Kidney (tissue), 13 donors: ENCODE measurements at regions not wholly inside any gene's neighbourhood (a gene's known extent, or its start where the extent isn't known, plus 50 kb on each side); places are given as distances from the start of the nearest gene placed in this dataset.
"Not testable (repeated sequence)": the region's sequence is repeated elsewhere in the genome, so short reads cannot be mapped to it uniquely, and the experiment has no call there.

Experiments used
- DNase-seq, 5 donors: peaks; one replicate each; pipeline ENCODE4 v3.0.0-alpha.2; 2013 to 2020
- FAIRE-seq: peaks from 2 replicates; lab custom pipeline; 2012; peaks lifted over from hg19 to GRCh38; lab: Jason Lieb, UNC
- H3K27ac ChIP-seq, 2 donors: one replicate each; pipeline ENCODE4 v1.7.0; 2013; ENCODE audit warnings: low read depth in 2 of 2, low read length in 2 of 2, inconsistent platforms in 1 of 2
- H3K27me3 ChIP-seq: one replicate; pipeline ENCODE4 v1.7.1; 2013; ENCODE audit warnings: low read length, inconsistent platforms; ENCODE audit not compliant: control insufficient read depth, insufficient read depth
- H3K36me3 ChIP-seq, 3 donors: one replicate each; pipeline versions ENCODE4 v1.7.0 to v1.7.1; 2013; ENCODE audit warnings: low read length in 3 of 3, control low read depth in 1 of 3, inconsistent platforms in 1 of 3; ENCODE audit not compliant: insufficient read depth in 3 of 3, control insufficient read depth in 2 of 3
- H3K4me1 ChIP-seq, 3 donors: one replicate each; pipeline versions ENCODE4 v1.7.0 to v1.7.1; 2013; ENCODE audit warnings: low read length in 3 of 3, inconsistent platforms in 1 of 3, low read depth in 1 of 3; ENCODE audit not compliant: control insufficient read depth in 2 of 3, insufficient read depth in 2 of 3
- H3K4me3 ChIP-seq, 3 donors: one replicate each; pipeline versions ENCODE4 v1.7.0 to v1.8.1; 2013; ENCODE audit warnings: low read length in 3 of 3, control low read depth in 1 of 3, inconsistent platforms in 1 of 3
- H3K9ac ChIP-seq, 3 donors: one replicate each; pipeline versions ENCODE4 v1.7.0 to v1.7.1; 2013; ENCODE audit warnings: low read length in 3 of 3, control low read depth in 1 of 3, inconsistent platforms in 1 of 3
- H3K9me3 ChIP-seq, 3 donors: one replicate each; pipeline versions ENCODE4 v1.7.0 to v1.7.1; 2013; ENCODE audit warnings: low read length in 3 of 3, control low read depth in 1 of 3, inconsistent platforms in 1 of 3; ENCODE audit not compliant: control insufficient read depth in 2 of 3, insufficient read depth in 1 of 3
- intact Hi-C: fragments of 100-400 bp; cut with DNase I; formaldehyde crosslinking; loops from one replicate; pipeline ENCODE4 v1.11.1; 2022
- TF ChIP-seq, protein P1 (sequence below): IDR thresholded peaks from 3 replicates; pipeline ENCODE4 v1.5.1; 2012; ENCODE audit warnings: mild to moderate bottlenecking, moderate library complexity, borderline replicate concordance; ENCODE audit not compliant: insufficient read depth; ENCODE audit errors: extremely low read depth
- donor health status: control.
- donor health status: control.
- donor health status: control.
- donor health status: control.
- donor health status: control.
- donor health status: DM: yes; HTN: yes; CAD: no.
- donor health status: Normal renal cell carcinoma (clear cell type).

DNA sequence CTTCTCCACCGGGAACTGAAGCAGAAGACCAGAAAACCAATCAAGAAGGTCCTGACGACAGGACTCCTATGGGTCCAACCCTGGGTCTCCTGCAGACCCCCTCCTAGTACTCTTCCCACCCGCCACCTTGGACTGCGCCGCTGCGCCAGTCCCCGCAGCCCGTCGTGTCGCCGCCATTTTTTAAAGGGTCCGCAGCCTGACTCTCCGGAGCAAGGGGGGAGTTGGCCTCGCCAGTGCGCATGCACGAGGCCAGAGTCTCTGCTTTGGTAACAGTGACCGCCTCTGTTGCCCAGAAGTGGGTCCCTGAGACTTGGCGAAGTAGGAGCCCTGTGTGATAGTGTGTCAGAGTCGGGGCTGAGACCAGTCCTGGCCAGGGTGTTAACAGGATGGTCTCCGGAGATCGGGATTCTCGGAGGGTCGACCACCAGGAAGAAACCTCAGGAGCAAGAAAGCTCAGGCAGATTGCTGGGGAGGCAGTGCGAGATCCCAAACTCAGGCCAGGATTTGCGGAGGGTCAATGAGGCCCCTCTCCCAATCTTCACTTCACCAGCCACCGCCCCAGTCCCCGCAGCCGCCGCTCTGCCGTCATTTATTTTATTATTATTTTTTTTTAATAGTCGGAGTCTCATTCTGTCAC lies 612.5 kb downstream of the KCNJ18 start:
- DNase-seq (no peak), FAIRE-seq (no peak)
- intact Hi-C loops: no loop called here
- H3K36me3 ChIP-seq: no peaks in the 10 kb centered on the region
- H3K27ac ChIP-seq: no peak overlapping the region
- H3K27me3 ChIP-seq: no peaks in the 10 kb centered on the region
- no peaks in the 10 kb centered on the region for H3K4me1 ChIP-seq
- H3K9me3 ChIP-seq: peaks cover 0 to 3% (median 2%) of the 10 kb centered on the region in 3 donors
- TF ChIP-seq, protein P1, sequence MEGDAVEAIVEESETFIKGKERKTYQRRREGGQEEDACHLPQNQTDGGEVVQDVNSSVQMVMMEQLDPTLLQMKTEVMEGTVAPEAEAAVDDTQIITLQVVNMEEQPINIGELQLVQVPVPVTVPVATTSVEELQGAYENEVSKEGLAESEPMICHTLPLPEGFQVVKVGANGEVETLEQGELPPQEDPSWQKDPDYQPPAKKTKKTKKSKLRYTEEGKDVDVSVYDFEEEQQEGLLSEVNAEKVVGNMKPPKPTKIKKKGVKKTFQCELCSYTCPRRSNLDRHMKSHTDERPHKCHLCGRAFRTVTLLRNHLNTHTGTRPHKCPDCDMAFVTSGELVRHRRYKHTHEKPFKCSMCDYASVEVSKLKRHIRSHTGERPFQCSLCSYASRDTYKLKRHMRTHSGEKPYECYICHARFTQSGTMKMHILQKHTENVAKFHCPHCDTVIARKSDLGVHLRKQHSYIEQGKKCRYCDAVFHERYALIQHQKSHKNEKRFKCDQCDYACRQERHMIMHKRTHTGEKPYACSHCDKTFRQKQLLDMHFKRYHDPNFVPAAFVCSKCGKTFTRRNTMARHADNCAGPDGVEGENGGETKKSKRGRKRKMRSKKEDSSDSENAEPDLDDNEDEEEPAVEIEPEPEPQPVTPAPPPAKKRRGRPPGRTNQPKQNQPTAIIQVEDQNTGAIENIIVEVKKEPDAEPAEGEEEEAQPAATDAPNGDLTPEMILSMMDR: no peak
- H3K4me3 ChIP-seq: no peak overlapping the region
- no peak overlapping the region for H3K9ac ChIP-seq

DNA sequence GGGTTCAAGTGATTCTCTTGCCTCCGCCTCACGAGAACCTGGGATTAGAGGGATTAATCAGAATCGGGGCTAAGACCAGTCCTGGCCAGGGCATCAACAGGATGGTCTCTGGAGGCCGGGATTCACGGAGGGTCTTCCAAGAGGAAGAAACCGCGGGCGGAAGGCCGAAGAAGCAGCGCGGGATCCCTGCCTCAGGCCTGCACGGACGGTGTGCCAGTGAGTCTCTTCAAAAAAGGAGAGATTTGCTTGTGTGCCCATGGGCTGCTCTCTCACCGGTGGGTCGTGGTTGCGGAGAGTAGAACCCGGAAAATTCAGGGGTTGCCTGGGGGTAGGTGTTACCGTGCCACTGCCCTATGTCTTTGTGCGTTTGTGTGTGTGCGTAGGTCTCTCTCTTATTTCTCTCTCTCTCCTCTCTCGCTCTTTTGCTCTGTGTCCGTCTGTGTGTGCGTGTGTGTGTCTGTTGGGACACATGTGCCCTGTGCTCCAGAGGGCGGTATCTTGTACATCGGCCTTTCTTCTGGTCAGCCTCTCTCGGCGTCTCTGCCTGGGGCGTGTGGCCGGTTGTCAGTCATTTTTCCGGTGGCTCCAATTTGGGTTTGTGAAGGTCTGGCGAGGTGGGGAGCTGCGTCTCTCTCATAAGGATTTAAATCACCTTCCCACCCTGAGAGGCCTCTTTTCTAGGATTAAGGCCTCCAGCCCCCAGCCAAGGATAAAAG lies 613.2 kb downstream of the KCNJ18 start:
- Histone ChIP-seq H3K36me3 (no peaks in the 10 kb centered on the region), H3K4me3 (no peak overlapping the region), H3K9me3 (peaks cover 0 to 3% (median 0%) of the 10 kb centered on the region in 3 donors), H3K9ac (no peak overlapping the region), H3K27ac (no peak overlapping the region), H3K27me3 (no peaks in the 10 kb centered on the region), H3K4me1 (no peaks in the 10 kb centered on the region)
- intact Hi-C loops: no loop called here
- no peak for DNase-seq
- TF ChIP-seq, protein P1: no peak
- FAIRE-seq: no peak

DNA sequence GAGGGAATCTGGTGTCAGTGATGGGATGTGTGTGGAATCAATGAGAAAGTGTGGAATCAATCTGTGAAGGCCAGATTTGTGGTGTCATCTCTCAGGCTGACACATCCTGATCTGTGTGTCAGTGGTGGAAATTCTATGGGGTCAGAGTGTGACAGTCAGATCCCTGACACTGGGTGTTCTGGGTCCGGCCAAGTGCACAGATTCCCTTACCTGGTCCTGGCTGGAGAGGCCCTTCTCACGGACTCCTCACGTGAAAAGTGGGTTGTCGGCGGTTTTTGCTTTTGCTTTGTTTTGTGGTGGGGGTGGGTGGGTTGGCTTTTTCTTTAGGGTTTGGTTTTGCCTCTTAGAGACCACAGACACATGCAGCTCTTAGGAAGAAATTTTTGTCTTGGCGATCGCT lies 618.0 kb downstream of the KCNJ18 start:
- intact Hi-C loops, H3K9ac ChIP-seq, H3K36me3 ChIP-seq, H3K27me3 ChIP-seq, DNase-seq, FAIRE-seq, H3K4me3 ChIP-seq, H3K27ac ChIP-seq, H3K4me1 ChIP-seq, H3K9me3 ChIP-seq: not testable (repeated sequence)
